MCF 10A (cell line): ENCODE measurements at regions not wholly inside any gene's neighbourhood (a gene's known extent, or its start where the extent isn't known, plus 50 kb on each side); places are given as distances from the start of the nearest gene placed in this dataset.

Experiments
- BruUV-seq: library from RNA; stranded (reverse); fragments of 400-500 nt; replicated peaks from 2 replicates; lab custom pipeline; 2021; lab: Mats Ljungman, UMichigan
- CTCF ChIA-PET: fragments of 300-600 bp; sonication (Branson Sonifier 250); formaldehyde crosslinking; extraction: SDS; loops from one replicate; lab custom pipeline; 2021; ENCODE audit warnings: antibody characterized with exemption, inconsistent platforms; lab: Yijun Ruan, JAX
- POLR2A ChIA-PET: fragments of 300-600, 350-650 bp; sonication (Branson Sonifier 250); formaldehyde crosslinking; extraction: SDS; loops from one replicate; lab custom pipeline; 2020; ENCODE audit warnings: antibody characterized with exemption, inconsistent platforms; lab: Yijun Ruan, JAX
- DNase-seq: peaks from one replicate; pipeline ENCODE4 v3.0.0-alpha.2; 2018; ENCODE audit not compliant: unreplicated experiment
- H3K27ac Mint-ChIP-seq: one replicate; pipeline ENCODE4 v1.8.0; 2022; ENCODE audit warnings: mild to moderate bottlenecking, low read depth, mixed read lengths; ENCODE audit not compliant: unreplicated experiment
- H3K27me3 Mint-ChIP-seq: one replicate; pipeline ENCODE4 v1.8.0; 2022; ENCODE audit warnings: mixed read lengths; ENCODE audit not compliant: insufficient read depth, unreplicated experiment
- H3K36me3 Mint-ChIP-seq: one replicate; pipeline ENCODE4 v1.8.0; 2022; ENCODE audit warnings: mild to moderate bottlenecking, moderate library complexity, mixed read lengths; ENCODE audit not compliant: insufficient read depth, unreplicated experiment
- H3K4me1 Mint-ChIP-seq: one replicate; pipeline ENCODE4 v1.8.0; 2022; ENCODE audit warnings: mixed read lengths; ENCODE audit not compliant: insufficient read depth, unreplicated experiment
- H3K4me3 Mint-ChIP-seq: one replicate; pipeline ENCODE4 v1.8.0; 2022; ENCODE audit warnings: mild to moderate bottlenecking, moderate library complexity, mixed read lengths; ENCODE audit not compliant: unreplicated experiment
- H3K9me3 Mint-ChIP-seq: one replicate; pipeline ENCODE4 v1.8.0; 2022; ENCODE audit warnings: mixed read lengths; ENCODE audit not compliant: unreplicated experiment
- intact Hi-C: fragments of 100-400 bp; cut with micrococcal nuclease; formaldehyde crosslinking; loops from 2 replicates; pipeline ENCODE4 v1.14.1; 2022
- TF ChIP-seq, protein P1 (sequence below): fragments of 200-600 bp; IDR thresholded peaks from one replicate; pipeline ENCODE4 v1.8.0; 2022; ENCODE audit warnings: antibody characterized with exemption, mild to moderate bottlenecking; ENCODE audit not compliant: unreplicated experiment

DNA sequence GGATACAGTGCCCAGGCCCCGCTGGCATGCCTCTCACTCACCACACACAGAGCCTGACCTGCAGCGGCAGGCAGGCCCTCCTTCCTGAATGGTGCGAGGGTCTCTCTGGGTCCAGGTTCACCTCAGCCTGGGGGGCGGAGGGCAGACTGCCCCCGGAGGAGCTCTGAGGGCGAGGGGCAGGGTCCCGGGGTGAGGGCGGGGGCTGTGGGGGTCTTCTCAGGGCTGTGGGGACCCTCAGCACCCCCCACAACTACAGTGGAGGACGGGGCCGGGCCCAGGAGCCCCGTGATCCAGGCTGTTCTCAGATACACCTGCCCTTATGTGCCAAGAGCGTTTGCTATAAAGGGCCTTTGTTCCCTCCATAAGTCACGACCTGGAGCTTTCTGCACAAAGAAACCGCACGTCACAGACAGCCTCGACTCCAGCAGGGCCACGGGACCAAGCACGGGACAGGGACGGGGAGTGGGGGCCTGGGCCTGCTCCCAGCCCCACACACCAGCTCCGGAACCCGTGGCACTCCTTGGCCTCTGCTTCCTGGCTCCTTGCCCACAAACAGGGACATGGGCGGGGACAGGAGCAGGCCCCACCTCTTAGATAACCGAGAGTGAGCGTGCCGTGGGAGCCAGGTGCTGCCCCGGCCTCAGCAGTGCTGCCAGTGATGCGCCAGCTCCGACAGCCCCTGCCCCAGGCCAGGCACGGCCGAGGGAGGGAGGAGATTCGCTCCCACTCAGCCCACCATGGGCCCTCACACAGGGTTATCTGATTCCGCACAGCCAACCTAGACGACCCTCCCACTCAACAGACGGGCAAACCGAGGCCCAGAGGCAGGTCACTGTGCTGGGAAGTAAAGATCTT is 101.9 kb downstream of the RFLNA start:
- intact Hi-C loops: no loop called here
- no peak overlapping the region for H3K27ac Mint-ChIP-seq

DNA sequence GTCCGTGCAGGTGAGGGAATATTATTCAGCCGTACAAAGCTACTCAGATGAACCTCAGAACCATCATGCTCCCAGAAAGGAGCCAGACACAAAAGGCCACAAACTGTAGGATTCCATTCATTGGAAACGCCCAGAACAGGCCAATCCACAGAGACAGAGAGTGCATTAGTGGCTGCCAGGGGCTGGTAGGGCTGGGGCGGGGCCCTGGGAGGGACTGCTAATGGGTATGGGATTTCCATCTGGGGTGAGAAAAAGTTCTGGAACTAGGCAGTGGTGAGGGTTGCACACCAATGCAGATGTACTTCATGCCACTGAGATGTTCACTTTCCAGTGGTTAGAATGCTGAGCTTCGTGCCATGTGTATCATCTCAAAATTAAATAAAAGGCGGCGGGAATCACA is 101.1 kb downstream of the RFLNA start:
- intact Hi-C loops: no loop called here
- ChIA-PET POLR2A (no interaction called here), CTCF (interaction anchor here (0.6 to 0.9 kb wide), 2 partner anchors 26 to 112 kb away, joined by 3 read pairs; no protein-coding TSS in a partner anchor)
- BruUV-seq: no TSS peak
- no peak overlapping the region for H3K4me3 Mint-ChIP-seq
- DNase-seq: no peak
- H3K4me1 Mint-ChIP-seq: peaks cover 14% of the 10 kb centered on the region
- no peaks in the 10 kb centered on the region for H3K27me3 Mint-ChIP-seq
- H3K36me3 Mint-ChIP-seq: peaks cover 63% of the 10 kb centered on the region
- no peaks in the 10 kb centered on the region for H3K9me3 Mint-ChIP-seq
- no peak overlapping the region for H3K27ac Mint-ChIP-seq
- TF ChIP-seq, protein P1, sequence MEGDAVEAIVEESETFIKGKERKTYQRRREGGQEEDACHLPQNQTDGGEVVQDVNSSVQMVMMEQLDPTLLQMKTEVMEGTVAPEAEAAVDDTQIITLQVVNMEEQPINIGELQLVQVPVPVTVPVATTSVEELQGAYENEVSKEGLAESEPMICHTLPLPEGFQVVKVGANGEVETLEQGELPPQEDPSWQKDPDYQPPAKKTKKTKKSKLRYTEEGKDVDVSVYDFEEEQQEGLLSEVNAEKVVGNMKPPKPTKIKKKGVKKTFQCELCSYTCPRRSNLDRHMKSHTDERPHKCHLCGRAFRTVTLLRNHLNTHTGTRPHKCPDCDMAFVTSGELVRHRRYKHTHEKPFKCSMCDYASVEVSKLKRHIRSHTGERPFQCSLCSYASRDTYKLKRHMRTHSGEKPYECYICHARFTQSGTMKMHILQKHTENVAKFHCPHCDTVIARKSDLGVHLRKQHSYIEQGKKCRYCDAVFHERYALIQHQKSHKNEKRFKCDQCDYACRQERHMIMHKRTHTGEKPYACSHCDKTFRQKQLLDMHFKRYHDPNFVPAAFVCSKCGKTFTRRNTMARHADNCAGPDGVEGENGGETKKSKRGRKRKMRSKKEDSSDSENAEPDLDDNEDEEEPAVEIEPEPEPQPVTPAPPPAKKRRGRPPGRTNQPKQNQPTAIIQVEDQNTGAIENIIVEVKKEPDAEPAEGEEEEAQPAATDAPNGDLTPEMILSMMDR: no peak

More for the DNA sequence above, 101.9 kb downstream of the RFLNA start:
- DNase-seq: no peak
- no TSS peak for BruUV-seq
- ChIA-PET CTCF (interaction anchor here (0.6 to 0.9 kb wide), 2 partner anchors 27 to 111 kb away, joined by 3 read pairs; no protein-coding TSS in a partner anchor), POLR2A (interaction anchor here (0.5 kb wide), 1 partner anchor 93 kb away, joined by 3 read pairs; no protein-coding TSS in a partner anchor)
- Mint-ChIP-seq H3K9me3 (no peaks in the 10 kb centered on the region), H3K4me3 (no peak overlapping the region), H3K36me3 (peaks cover 70% of the 10 kb centered on the region), H3K4me1 (peaks cover 6% of the 10 kb centered on the region), H3K27me3 (no peaks in the 10 kb centered on the region)
- TF ChIP-seq, protein P1: no peak

DNA sequence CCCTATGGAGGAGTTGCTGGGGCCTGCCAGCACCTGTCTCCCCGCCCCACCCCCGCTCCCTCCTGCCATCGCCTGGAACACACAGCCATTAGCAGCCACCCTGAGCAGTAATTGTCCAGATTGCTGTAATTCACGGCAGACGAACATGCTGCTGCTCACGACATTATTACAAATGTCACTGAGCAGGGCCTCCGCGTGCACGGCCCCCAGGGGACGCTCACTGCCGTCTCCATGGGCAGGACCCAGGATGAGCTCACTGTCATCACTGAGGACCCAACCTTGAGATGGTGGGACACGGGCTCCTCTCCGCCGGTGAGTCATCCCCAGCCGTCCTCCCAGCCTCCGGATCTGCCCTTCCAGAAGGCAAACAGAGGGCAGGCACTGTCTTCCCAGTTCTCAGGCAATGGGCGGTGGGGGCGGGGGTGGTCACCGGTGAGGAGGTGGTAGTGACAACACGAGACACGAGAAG is 100.4 kb downstream of the RFLNA start:
- Mint-ChIP-seq H3K27me3 (no peaks in the 10 kb centered on the region), H3K9me3 (no peaks in the 10 kb centered on the region), H3K4me1 (peaks cover 16% of the 10 kb centered on the region), H3K36me3 (peaks cover 60% of the 10 kb centered on the region), H3K4me3 (no peak overlapping the region), H3K27ac (no peak overlapping the region)
- DNase-seq: no peak
- CTCF ChIA-PET: interaction anchor here (0.7 kb wide), 1 partner anchor 102 kb away, joined by 3 read pairs; no protein-coding TSS in a partner anchor
- TF ChIP-seq, protein P1: no peak
- intact Hi-C loops: no loop called here
- POLR2A ChIA-PET: interaction anchor here (1.1 kb wide), 1 partner anchor 14 kb away, joined by 3 read pairs; no protein-coding TSS in a partner anchor
- no TSS peak for BruUV-seq

DNA sequence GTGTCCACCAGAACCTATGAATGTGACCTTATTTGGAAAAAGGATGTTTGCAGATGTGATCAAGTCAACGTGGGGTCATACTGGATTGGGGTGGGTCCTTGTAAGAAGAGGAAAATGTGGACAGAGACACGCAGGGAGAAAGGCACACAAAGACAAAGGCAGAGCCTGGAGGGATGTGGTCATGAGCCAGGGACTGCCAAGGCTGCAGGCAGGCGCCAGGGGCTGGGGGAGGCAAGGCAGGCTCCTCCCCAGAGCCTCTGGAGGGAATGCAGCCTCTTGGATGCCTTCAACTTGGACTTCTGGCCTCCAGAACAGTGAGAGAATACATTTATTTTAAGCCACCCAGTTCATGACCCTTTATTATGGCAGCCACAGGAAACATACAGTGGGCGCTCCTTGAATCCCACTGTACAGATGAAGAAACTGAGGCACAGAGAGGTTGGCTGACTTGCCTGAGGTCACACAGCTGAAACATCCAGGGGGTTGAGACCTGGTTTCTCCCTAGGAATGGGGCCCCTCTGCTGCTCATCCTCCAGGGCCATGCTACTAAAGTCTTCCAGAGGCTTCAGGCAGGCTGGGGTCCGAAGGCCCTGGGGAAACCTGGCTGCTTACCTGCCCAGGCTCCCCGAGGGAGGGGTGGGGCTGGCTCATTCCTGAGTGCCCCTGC is 99.7 kb downstream of the RFLNA start:
- BruUV-seq: no TSS peak

More for the DNA sequence above, 99.7 kb downstream of the RFLNA start:
- no peak overlapping the region for H3K27ac Mint-ChIP-seq
- intact Hi-C loops: no loop called here
- H3K4me1 Mint-ChIP-seq: peaks cover 16% of the 10 kb centered on the region
- DNase-seq: no peak
- TF ChIP-seq, protein P1: no peak
- ChIA-PET POLR2A (interaction anchor here (0.8 to 1.1 kb wide), 2 partner anchors 13 to 371 kb away, joined by 3 read pairs; no protein-coding TSS in a partner anchor), CTCF (interaction anchor here (0.7 kb wide), 1 partner anchor 103 kb away, joined by 3 read pairs; no protein-coding TSS in a partner anchor)
- H3K36me3 Mint-ChIP-seq: peaks cover 61% of the 10 kb centered on the region
- no peaks in the 10 kb centered on the region for H3K27me3 Mint-ChIP-seq
- H3K9me3 Mint-ChIP-seq: no peaks in the 10 kb centered on the region
- H3K4me3 Mint-ChIP-seq: no peak overlapping the region
